Stimulated activated CD4-positive, alpha-beta T cell treated with anti-CD3 and anti-CD28 coated beads, TNF-alpha, amount 100 ng/mL, for 48 hours (primary cell): ENCODE measurements at regions not wholly inside any gene's neighbourhood (a gene's known extent, or its start where the extent isn't known, plus 50 kb on each side); places are given as distances from the start of the nearest gene placed in this dataset.

Experiments used
- DNase-seq, 3 donors: peaks; one replicate each; pipeline ENCODE4 v3.0.0-alpha.2; 2020; ENCODE audit warnings: low read depth in 3 of 3

GRCh38 chr4:138085736-138086305, 156.3 kb downstream of the SLC7A11 start:
- no peak for DNase-seq

GRCh38 chr4:138078751-138079520, 163.2 kb downstream of the SLC7A11 start:
- DNase-seq = no peak

- no peak for DNase-seq
Observed at GRCh38 chr4:138078253-138078652, 163.9 kb downstream of the SLC7A11 start.

GRCh38 chr4:138076561-138076960, 165.6 kb downstream of the SLC7A11 start:
- DNase-seq = no peak

GRCh38 chr4:138070816-138071215, 171.3 kb downstream of the SLC7A11 start:
- no peak for DNase-seq

GRCh38 chr4:138063581-138063980, 178.6 kb downstream of the SLC7A11 start:
- DNase-seq = no peak

GRCh38 chr4:138062929-138063328, 179.2 kb downstream of the SLC7A11 start:
- no peak for DNase-seq

- DNase-seq = no peak
Observed at GRCh38 chr4:138056541-138056940, 185.6 kb downstream of the SLC7A11 start.

- DNase-seq = no peak
Observed at GRCh38 chr4:138055890-138056289, 186.3 kb downstream of the SLC7A11 start.

GRCh38 chr4:138053641-138054301, 188.4 kb downstream of the SLC7A11 start:
- DNase-seq = no peak

GRCh38 chr4:138052806-138053632, 189.1 kb downstream of the SLC7A11 start:
- DNase-seq = no peak

- DNase-seq = no peak
Observed at GRCh38 chr4:138051157-138051556, 191.0 kb downstream of the SLC7A11 start.

- no peak for DNase-seq
Observed at GRCh38 chr4:138050601-138051000, 191.5 kb downstream of the SLC7A11 start.

- no peak for DNase-seq
Observed at GRCh38 chr4:138049355-138049754, 192.8 kb downstream of the SLC7A11 start.

- DNase-seq = no peak
Observed at GRCh38 chr4:138047290-138047689, 194.9 kb downstream of the SLC7A11 start.

- DNase-seq = no peak
Observed at GRCh38 chr4:138045036-138045435, 197.1 kb downstream of the SLC7A11 start.

GRCh38 chr4:138039010-138039409, 203.1 kb downstream of the SLC7A11 start:
- DNase-seq = no peak

GRCh38 chr4:138037696-138038095, 204.5 kb downstream of the SLC7A11 start:
- no peak for DNase-seq

GRCh38 chr4:138035781-138036258, 206.3 kb downstream of the SLC7A11 start:
- DNase-seq = no peak

- DNase-seq = no peak
Observed at GRCh38 chr4:138034871-138035270, 207.3 kb downstream of the SLC7A11 start.

GRCh38 chr4:138032222-138032621, 209.9 kb downstream of the SLC7A11 start:
- no peak for DNase-seq

GRCh38 chr4:138030375-138030774, 211.8 kb downstream of the SLC7A11 start:
- no peak for DNase-seq
